ENCODE measurements at regions not wholly inside any gene's neighbourhood (a gene's known extent, or its start where the extent isn't known, plus 50 kb on each side); places are given as distances from the start of the nearest gene placed in this dataset.
"Not testable (repeated sequence)": the region's sequence is repeated elsewhere in the genome, so short reads cannot be mapped to it uniquely, and the experiment has no call there.

DNA sequence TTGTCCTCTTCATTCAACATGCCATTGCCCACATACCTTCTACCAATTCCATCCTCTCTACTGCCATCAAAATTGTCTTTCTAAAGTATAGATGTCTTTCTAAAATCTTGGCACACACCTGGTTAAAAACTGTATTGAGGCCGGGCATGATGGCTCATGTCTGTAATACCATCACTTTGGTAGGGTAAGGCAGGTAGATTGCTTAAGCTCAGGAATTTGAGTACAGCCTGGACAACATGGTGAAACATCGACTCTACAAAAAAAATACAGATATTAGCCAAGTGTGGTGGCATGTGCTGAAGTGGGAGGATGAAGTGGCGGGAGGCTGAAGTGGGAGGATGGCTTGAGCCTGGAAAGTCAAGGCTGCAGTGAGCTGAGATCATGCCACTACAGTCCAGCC, 412.1 kb downstream of the TMEM38B start:
- no peak for DNase-seq (ENCODE audit: low read depth in 2 of 2)

DNA sequence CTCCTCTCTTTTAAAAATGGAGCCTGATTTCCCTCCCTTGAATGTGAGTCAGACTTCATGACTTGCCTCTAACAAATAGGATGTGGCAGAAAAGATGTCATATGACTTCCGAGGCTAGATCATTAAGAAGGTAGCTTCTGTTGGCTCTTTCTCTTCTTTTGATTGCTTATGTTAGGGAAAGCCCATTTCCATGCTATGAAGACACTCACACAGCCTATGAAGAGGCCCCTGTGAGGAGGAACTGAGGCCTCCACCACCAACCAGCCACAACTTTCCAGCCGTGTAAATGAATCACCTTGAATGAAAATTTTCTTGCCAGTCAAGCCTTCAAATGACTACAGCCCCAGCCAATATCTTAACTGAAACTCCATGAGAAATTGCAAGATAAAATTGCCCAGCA, 413.4 kb downstream of the TMEM38B start:
- no peak for DNase-seq (ENCODE audit: low read depth in 2 of 2)

DNA sequence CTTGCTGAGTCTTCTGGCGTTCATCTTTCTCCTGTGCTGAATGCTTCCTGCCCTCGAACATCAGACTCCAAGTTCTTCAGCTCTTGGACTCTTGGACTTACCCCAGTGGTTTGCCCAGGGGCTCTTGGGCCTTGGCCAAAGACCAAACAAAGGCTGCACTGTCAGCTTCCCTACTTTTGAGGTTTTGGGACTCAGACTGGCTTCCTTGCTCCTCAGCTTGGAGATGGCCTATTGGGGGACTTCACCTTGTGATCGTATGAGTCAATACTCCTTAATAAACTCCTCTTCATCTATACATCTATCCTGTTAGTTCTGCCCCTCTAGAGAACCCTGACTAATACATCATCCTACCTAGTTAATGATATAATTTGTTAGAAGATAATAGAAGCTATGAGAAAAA, 415.4 kb downstream of the TMEM38B start:
- not testable (repeated sequence) for DNase-seq (ENCODE audit: low read depth in 2 of 2)

DNA sequence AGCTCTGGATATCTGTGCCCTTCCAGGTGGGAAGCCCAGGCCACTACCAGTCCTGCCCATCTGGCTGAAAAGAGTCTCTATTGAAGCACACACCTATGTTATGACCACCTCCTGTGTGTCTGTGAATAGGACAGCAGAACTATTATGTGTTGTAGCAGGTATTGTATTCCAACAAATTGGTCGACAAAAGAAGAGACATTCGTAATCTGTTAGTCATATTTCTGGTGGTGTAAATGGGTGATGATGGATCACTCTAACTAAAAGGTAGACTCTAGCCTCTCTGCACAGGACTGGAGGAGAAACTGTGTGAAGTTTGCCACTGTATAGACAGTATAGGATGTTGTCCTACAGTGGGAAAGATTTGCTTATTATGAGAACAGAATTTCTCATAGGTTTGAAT, 416.1 kb downstream of the TMEM38B start:
- no peak for DNase-seq (ENCODE audit: low read depth in 2 of 2)

DNA sequence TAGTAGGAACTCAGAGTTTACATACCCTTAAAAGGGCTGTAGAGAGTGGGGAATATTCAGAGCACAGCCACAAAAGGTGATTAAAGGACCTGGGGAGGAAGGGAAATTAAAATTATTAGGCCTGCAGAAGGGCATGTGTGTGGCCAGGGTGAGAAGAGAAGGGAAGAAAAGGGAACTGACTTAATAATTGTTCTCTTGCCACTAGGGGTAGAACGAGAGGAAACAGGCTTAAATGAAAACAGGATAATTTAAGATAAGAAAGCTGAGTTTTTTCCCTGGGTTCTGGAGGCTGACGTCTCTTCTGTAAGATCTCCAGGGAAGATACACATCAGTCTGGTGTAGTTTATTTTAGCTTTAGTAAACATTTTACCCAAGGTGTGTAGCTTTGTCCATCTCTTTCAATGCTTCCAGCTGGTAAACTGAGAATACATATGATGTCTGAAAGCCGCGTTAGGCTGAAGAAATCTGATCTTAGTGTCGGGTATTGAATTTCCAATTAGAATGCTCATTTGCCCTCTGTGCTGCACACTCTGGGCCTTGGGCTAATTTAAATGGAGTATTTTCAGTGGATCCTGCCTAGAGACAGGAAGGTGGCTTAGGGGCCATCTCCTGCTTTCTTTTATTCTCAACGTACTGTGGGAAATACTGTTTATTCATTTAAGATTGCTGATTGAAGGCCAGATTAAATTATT, 416.8 kb downstream of the TMEM38B start:
- DNase-seq (ENCODE audit: low read depth in 2 of 2): no peak

DNA sequence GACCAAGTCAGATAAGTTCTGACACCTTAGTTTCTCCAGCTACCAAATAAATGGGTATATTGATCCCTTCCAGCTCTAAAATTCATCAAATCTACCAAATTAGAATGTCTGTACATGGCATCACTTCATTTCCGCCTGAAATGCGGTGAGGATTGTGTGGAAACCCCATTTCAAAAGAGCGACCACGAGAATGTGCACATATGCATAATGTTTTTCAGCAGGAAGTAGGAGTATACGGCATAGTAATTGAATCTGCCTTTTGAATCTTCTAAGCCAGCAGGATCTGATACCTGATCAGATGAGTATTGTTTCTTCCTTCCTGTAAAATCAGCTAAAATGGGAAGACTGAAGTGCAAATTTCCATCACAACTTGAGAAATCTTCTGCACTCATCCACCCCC, 418.6 kb downstream of the TMEM38B start:
- DNase-seq (ENCODE audit: low read depth in 2 of 2): no peak

DNA sequence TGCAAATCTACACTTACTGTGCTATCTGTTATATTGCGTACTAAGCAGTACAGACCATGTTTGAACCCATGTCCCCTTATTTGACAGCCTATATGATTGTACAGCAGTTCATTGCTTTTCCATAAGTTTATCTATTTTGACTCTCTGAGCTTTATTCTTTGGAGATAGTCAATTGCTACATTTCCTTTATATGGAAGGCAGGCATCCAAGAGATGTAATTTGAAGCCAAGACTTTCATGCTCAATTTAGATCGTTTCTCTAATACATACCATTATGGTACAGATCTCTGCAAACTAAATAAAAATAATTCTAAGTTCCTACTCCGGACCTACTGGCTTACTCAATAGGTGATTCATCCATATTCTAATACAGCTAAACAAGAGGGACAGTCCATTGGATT, 424.8 kb downstream of the TMEM38B start:
- no peak for DNase-seq (ENCODE audit: low read depth in 2 of 2)

DNA sequence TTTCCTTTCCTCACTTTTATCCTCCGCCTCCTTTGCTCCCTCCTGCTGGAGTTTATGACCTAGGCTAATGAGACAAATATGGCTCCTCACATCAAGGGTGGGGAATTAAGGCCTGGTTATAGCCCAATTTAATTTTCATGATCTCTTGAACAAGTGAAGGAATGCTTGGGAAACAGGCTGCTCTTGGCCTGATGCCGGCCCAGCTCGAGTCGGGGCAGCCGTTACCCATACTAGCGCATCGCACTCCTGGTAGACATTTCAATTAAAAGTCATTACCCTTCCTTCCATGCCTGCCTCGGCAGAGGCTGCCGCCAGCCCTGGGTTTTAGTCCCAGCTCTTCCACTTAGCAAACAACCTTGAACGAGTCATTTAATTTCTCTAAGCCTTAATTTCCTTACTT, 425.7 kb downstream of the TMEM38B start:
- DNase-seq (ENCODE audit: low read depth in 2 of 2): no peak

DNA sequence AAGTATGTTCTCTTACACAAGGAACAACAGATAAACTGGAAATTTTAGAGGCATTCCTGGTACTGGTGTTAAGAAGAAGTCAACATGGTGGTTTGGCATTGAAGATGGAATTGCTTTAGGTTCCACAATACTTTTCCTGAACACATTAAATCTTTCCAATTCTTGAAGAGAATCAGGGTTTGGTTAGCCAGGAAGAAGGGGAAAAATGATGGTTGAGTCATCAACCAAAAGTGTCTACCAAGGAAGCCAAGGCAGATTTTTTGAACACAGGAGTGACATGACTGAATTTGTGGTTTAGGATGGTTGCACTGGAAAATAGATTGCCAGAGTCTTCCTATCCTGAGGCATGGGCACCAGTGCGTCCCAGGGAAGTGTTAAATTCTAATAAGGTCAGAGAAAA, 433.4 kb downstream of the TMEM38B start:
- no peak for DNase-seq (ENCODE audit: low read depth in 2 of 2)

DNA sequence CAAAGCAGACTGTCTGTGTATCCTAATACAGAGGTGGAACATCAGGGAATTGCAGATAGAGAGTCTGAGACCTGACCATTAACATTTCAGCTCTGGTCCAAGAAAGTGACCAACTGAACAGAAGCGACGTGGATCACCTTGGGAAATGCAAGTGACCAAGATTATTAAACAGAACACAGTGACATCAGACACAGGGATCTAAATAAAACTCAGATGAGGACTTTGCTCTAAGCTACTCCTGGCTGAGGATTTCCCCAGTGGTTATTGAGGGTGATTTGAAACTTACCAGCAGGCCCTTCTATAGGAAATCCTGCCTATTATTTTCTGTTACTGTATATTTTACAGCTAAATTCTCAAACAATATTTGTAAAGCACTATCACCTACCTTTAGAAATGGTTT, 436.0 kb downstream of the TMEM38B start:
- no peak for DNase-seq (ENCODE audit: low read depth in 2 of 2)

DNA sequence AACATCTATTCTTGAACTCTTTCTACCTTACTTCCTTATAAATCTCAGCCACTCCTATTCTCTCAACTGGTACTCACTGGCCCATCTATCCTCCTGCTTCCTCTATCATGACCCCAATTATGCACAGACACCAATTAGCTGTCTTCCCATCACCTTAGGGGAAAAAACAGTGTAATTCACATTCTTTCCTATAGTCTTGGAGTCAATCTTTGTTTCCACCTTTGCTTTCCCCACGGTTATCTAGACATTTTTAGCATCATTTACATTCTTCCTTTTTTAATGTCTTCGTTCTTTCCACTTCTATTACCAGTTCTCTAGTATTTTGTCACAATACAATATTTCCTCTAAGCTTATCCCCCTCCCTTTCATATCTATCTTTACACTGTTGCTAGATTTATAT, 449.4 kb downstream of the TMEM38B start:
- no peak for DNase-seq (ENCODE audit: low read depth in 2 of 2)

DNA sequence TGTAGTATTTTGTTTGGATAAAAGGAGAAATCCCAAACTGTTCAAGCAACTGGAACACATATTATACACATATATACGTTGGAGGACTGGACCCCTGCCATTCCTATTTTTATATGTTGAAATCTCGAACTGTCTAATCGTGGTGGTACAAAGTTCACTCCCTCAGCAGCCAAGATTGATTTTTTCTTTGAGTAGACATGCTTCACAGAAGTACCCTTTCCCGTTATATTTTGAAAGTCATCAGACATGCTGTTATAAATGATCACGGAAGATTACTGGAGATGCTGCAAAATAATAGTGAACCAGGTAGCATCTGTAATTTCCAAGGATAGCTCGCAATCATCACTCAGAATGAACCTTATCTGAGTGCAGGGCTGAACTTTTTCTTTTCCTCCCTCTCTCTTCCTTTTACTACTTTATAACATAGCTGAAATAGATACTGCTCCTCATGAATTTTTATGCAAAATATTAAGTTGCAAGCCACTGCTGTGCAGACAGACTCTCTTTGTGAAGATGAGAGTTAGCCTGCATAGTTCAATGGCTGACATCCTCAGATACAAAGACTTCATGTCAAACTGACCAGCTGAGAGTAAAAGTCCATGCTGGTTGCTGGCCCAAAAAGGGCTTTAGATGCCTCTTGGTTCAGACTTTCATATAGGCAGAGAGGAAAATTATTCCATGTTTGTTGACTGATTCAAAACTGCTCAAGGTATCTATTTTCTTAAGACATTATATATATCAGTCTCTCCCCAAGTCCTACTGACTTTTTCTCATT, 451.9 kb downstream of the TMEM38B start:
- DNase-seq (ENCODE audit: low read depth in 2 of 2): no peak

DNA sequence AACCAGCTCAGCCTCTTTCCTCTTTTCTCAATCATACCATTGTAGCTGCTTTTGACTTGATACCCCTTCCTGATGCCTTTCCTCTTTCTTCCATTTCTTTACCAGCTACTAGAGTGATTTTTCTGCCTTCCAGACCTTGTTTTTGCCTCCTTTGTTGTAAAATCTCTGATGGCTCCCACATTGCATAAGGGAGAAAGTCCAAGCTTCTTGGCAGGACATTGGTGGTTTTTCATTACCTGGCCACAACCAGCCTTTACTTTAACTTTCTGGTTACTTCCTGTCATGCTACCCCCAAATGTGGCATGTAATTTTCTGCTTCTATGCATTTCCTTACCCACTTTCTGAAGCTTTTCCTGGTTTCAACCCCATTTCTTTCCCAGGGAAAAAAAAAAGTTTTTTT, 452.5 kb downstream of the TMEM38B start:
- no peak for DNase-seq (ENCODE audit: low read depth in 2 of 2)

DNA sequence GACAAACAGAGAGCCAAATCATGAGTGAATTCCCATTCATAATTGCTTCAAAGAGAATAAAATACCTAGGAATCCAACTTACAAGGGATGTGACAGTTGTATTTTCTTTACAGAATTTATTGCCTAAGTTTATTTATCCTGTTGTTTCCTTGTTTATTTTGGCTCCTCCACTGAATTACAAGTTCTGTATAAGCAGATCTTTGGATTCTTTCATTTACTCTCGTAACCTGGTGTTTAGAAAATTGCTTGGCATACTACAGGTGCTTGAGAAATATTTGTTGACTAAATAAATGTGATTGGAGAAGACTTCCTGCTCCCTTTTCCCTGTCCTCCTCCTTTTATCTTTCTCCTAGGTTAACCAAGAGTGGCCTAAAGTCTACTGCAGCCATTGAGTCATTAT, 455.6 kb downstream of the TMEM38B start:
- no peak for DNase-seq (ENCODE audit: low read depth in 2 of 2)

DNA sequence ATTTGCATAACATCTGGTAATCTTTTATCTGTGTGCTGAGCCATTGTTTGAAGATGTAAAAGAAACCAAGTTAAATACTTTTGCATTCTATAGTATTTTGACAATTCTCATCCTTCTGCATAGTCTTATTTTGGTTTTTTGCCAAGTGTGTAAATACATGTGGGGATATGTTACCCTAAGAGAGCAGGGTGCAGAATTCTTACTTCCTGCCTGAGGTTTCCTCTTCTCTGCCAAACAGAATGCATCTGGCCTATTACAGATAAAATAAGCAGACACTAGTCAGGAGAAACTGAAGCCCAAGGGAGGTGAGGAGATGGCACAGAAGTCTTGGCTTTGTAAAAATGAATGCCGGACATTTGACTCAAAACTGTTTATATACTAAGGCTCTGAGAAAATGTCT, 462.1 kb downstream of the TMEM38B start:
- no peak for DNase-seq (ENCODE audit: low read depth in 2 of 2)

DNA sequence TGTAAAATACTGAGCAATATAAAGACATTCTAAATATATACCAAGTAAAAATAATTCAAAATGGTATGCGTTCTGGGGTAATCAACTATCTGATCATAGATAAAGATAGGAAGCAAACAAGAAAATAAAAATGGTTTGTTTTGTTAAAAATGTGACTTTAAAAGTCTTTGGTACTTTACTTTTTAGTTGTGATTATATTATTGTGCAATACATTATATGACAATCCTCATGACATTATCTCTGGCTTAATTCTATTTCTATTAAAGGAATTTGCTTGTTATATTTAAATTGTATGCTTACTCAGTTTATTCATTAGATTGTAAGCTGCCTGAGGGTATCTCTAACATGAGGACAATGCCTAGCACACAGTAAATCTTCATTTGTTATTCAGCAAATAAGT, 477.9 kb downstream of the TMEM38B start:
- DNase-seq (ENCODE audit: low read depth in 2 of 2): no peak

DNA sequence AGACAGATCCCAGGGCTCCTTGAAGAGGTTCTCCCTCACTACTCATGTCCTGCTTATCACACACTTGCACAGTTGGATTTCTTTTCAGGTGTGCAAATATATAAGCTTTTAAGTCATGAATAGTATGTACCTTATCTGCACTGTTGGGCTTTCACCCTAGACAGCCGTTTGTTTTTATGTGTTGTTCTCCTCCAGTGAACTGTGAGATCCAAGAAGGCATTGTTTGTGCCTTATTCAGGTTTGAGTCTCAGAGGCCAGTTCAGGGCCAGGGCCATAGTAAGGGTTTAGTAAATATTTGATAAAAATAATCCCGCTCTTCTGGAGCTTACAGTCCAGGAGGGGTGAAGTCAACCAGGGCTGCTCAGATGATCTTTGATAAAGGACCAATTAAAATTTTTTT, 480.0 kb downstream of the TMEM38B start:
- DNase-seq (ENCODE audit: low read depth in 2 of 2): no peak

DNA sequence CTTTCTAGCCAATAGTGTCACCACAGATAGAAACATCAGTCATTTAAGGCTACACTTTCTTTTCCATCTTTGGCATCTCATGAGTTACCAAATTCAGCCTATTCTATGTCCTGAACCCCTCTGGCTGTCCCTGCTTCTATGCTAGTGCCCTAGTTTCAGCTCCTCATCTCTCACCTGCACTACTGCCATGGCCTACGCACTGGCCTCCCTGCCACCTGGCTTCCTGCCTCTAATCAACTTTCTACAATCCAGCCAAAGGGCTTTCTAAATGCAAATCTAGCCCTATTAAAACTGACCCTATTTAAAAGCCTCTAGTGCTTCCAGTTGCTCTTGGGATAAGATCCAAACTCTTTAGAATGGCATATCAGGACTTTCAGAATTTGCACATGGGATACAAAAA, 482.9 kb downstream of the TMEM38B start:
- DNase-seq (ENCODE audit: low read depth in 2 of 2): no peak

DNA sequence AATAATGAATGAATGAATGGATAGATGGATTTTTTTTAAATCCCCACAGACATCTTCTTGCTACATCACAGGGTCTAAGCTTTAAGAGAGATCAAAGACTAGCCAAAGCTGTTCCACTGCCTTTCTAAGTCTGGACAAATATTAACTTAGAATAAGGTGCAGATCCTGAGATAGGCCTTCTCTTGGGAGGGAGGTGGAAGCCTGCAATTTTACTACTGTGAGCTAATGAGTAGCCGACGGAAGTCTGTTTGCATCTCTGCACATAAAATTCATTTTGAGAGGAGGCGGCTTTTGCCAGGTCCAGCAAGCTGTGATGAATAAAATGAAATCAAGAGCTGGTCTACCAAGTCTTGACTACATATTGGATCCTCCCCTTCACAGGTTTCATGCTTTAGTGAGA, 484.9 kb downstream of the TMEM38B start:
- no peak for DNase-seq (ENCODE audit: low read depth in 2 of 2)

DNA sequence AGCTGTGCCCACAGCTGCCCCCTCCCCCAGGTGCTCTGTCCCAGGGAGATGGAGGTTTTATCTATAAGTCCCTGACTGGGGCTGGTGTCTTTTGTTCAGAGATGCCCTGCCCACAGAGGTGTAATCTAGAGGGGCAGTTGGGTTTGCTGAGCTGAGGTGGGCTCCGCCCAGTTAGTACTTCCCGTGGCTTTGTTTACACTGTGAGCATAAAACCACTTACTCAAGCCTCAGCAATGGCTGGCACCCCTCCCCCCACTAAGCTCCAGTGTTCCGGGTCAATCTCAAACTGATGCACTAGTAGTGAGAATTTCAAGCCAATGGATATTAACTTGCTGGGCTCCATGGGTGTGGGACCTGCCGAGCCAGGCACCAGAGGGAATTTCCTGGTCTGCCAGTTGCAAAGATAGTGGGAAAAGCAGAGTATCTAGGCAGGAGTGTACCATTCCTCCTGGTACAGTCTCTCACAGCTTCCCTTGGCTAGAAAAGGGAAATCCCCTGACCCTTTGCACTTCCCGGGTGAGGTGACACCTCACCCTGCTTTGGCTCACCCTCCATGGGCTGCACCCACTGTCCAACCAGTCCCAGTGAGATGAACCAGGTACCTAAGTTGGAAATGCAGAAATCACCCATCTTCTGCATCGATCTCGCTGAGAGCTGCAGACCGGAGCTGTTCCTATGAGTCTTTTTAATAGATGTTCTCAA, 509.6 kb downstream of the TMEM38B start:
- DNase-seq (ENCODE audit: low read depth in 2 of 2): not testable (repeated sequence)

DNA sequence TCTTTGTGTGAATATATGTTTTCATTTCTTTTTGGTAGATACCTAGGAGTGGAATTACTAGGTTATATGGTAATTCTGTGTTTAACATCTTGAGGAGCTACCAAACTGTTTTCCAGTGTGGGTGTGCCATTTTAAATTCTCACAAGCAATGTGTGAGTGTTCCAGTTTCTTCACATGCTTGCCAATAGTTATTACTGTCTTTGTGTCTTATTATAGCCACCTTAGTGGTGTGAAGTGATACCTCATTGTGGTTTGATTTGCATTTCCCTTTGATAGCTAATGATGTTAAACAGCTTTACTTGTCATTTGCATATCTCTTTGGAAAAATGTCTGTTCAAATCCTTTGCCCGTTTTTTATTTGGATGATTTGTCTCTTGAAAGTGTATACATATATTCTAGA, 513.0 kb downstream of the TMEM38B start:
- DNase-seq (ENCODE audit: low read depth in 2 of 2): no peak

DNA sequence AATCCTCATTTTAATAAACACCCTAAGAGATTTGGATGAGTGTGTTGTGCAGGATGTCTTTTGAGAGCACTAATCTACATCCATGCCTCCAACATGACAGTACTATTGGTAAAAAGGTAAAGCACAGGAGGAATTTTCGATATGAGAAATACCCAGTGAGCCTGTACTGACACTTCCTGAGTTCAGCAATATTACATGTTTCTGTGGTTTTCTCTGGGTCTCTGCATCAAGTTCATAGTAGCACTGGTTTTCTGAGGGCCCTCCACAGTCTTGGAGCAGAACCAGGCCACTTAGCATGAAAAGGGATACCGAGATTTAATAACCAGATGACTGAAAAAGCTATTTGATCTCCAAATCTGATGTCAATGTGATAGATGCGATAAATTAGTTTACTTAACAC, 524.1 kb downstream of the TMEM38B start:
- no peak for DNase-seq (ENCODE audit: low read depth in 2 of 2)

DNA sequence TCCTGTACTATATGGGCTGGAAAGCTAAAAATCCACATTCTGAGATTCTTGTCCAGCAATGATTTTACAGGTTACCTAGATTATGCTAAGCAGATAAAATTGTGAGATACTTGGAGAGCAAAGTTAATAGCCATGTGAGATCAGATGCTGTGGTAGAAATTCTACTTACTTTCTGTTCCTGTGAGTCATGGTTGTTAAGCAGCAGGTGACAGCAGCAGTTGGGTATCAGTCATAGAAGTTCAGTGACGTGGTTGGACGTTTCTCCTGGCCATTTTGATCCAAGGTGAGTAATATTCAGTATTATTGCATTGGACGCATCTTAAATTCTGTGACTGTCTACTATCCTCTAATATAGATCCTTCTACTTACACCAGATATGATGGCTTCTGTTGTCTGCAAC, 524.5 kb downstream of the TMEM38B start:
- no peak for DNase-seq (ENCODE audit: low read depth in 2 of 2)
